ENCODE measurements at regions not wholly inside any gene's neighbourhood (a gene's known extent, or its start where the extent isn't known, plus 50 kb on each side); places are given as distances from the start of the nearest gene placed in this dataset.

- CTCF ChIA-PET, result interaction anchor here (0.6 kb wide), 2 partner anchors 10 to 19 kb away, joined by 3 to 4 read pairs; no protein-coding TSS in a partner anchor
- H3K27ac ChIP-seq, result no peak overlapping the region
Measured at GRCh38 chr11:119493712-119494111, 70.7 kb upstream of the THY1 start.

GRCh38 chr11:119491753-119492510, 69.0 kb upstream of the THY1 start:
- DNase-seq (ENCODE audit: low spot score), result no peak

More at GRCh38 chr11:119493712-119494111, 70.7 kb upstream of the THY1 start:
- POLR2A ChIA-PET (ENCODE audit: low non-redundant PET), result no interaction called here
- DNase-seq (ENCODE audit: low spot score), result peak; percentile 27
- no peak for TF ChIP-seq CTCF (conservative IDR thresholded peaks at IDR 0.05; ENCODE audit: low read depth)

GRCh38 chr11:119490253-119491006, 67.5 kb upstream of the THY1 start:
- TF ChIP-seq CTCF (conservative IDR thresholded peaks at IDR 0.05; ENCODE audit: low read depth), result no peak
- DNase-seq (ENCODE audit: low spot score), result no peak
- H3K27ac ChIP-seq, result no peak overlapping the region
- CTCF ChIA-PET, result no interaction called here
- POLR2A ChIA-PET (ENCODE audit: low non-redundant PET), result no interaction called here

More at GRCh38 chr11:119491753-119492510, 69.0 kb upstream of the THY1 start:
- H3K27ac ChIP-seq, result no peak overlapping the region
- no peak for TF ChIP-seq CTCF (conservative IDR thresholded peaks at IDR 0.05; ENCODE audit: low read depth)
- POLR2A ChIA-PET (ENCODE audit: low non-redundant PET), result no interaction called here
- CTCF ChIA-PET, result interaction anchor here (0.7 kb wide), 1 partner anchor 15 kb away, joined by 3 read pairs; no protein-coding TSS in a partner anchor

GRCh38 chr11:119489087-119489486, 66.1 kb upstream of the THY1 start:
- no peak for TF ChIP-seq CTCF (conservative IDR thresholded peaks at IDR 0.05; ENCODE audit: low read depth)

GRCh38 chr11:119488256-119488995, 65.5 kb upstream of the THY1 start:
- ChIA-PET CTCF (interaction anchor here (0.7 kb wide), 1 partner anchor 191 kb away, joined by 5 read pairs; no protein-coding TSS in a partner anchor), POLR2A (ENCODE audit: low non-redundant PET) (no interaction called here)
- H3K27ac ChIP-seq, result no peak overlapping the region
- DNase-seq (ENCODE audit: low spot score), result no peak
- TF ChIP-seq CTCF (conservative IDR thresholded peaks at IDR 0.05; ENCODE audit: low read depth), result no peak

More at GRCh38 chr11:119489087-119489486, 66.1 kb upstream of the THY1 start:
- ChIA-PET CTCF (no interaction called here), POLR2A (ENCODE audit: low non-redundant PET) (no interaction called here)
- DNase-seq (ENCODE audit: low spot score), result no peak
- H3K27ac ChIP-seq, result no peak overlapping the region

- TF ChIP-seq CTCF (conservative IDR thresholded peaks at IDR 0.05; ENCODE audit: low read depth), result no peak
- POLR2A ChIA-PET (ENCODE audit: low non-redundant PET), result no interaction called here
- H3K27ac ChIP-seq, result no peak overlapping the region
- DNase-seq (ENCODE audit: low spot score), result no peak
- CTCF ChIA-PET, result interaction anchor here (0.6 kb wide), 5 partner anchors 11 to 473 kb away, joined by 3 to 6 read pairs (median 4); no protein-coding TSS in a partner anchor
Measured at GRCh38 chr11:119486691-119487259, 63.8 kb upstream of the THY1 start.
